HG03439 (cell line): ENCODE measurements at regions not wholly inside any gene's neighbourhood (a gene's known extent, or its start where the extent isn't known, plus 50 kb on each side); places are given as distances from the start of the nearest gene placed in this dataset.

Source experiments
- ATAC-seq: cut with Tn5 transposase; IDR thresholded peaks from one replicate; pipeline ENCODE4 v1.9.1; 2021; ENCODE audit warnings: mild to moderate bottlenecking, moderate library complexity; ENCODE audit not compliant: unreplicated experiment

DNA sequence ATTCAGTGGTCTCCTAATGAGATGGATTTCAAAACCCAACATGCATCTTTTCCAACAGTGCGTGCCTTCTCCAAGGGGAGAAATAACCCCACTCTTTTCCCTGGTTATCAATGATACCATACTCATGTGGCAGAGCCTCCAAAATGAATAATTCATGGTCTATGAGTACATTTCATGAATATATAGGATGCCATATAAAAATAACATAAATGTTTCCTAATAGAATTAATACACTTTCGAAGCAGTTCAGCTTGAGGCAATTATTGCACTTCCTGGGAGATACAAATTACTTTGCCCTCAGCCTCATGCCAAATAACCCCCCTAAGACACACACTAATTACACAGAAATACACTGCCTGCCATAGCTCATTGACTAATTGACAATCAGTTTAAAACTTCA, 318.6 kb downstream of the ZSWIM6 start:
- no peak for ATAC-seq

DNA sequence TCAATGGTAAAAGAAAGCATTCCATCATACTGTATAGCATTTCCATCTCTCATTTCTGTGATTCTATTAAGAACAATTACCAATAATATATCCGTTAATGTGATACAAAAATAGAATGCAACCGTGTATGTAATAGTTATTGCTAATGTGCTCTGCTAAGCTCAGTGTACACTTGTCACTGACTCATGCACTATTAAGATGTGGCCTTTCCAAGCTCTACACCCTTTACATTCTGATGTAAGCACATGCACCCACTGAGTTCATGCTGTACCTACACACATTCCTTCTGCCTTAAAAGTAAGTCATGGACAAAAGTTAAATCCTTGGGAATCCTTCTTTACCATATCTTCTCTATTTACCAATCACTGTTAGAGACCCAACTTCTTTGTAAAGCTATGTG, 319.1 kb downstream of the ZSWIM6 start:
- ATAC-seq = no peak

DNA sequence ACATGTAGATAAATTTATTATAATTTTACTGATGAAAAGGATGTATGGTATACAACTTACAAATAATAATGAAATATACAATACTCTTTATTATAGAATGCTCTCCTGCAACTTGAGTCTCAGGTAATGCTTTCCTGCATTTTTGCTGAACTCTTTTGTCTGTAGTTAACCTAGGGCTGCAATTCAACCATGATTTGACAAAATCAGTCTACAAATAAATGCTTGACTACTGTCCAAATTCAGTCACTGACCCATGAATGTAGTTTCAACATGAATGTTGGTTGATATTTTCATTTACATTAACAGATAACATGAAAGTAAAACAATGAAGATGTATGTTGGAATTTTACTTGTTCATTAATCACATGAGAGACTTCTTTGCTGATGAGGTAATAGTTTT, 320.9 kb downstream of the ZSWIM6 start:
- no peak for ATAC-seq

DNA sequence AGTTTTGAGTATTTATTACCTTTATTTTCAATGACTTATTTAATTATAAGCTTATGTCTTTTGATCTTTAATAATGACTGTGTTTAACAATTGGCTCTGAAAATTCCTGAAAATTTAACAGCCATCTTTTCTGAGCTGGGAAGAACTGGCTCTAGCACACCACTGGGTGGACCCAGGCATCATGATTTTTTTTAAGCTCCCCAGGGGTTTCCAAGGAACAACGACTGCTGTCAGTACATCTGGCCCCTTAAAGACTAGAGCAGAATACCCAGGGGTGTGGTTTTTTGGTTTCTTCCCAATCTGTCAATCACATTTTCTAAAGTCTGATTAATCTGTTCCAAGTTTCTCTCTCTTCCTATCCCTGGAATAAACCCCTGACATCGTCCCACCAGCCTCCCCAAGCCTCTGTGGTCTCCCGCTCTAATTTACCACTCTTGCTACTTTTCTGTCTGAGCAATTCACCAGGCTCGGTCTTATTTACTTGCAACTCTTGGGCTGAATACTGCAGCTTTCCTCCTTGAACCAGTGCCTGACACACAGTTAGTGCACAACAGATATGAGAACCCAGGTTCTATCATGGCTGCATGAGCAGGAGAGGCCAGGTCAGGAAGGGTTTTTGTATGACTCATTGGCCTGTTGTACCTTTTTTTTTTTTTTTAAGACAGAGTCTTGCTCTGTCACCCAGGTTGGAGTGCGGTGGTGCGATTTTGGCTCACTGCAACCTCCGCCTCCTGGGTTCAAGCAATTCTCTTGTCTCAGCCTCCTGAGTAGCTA, 321.9 kb downstream of the ZSWIM6 start:
- ATAC-seq = no peak

DNA sequence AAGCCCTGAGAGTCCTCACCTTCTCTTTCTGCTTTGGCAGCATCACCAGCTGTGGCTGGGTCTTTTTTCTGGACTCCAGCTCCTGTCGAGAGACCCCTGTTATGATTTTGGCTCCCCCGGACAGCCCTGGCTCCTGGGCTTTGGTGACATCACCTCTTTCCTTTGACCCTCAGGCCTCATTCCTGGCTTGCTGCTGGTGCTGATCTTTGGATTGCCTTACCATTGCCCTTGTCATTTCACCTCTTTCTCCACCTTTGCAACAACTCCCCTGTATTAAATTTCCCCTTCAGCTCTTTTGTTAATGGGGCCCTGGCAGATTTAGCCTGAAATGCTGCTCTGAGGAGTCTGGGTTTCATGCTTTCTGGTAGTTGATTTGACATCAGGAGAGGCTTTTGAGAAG, 322.8 kb downstream of the ZSWIM6 start:
- no peak for ATAC-seq

DNA sequence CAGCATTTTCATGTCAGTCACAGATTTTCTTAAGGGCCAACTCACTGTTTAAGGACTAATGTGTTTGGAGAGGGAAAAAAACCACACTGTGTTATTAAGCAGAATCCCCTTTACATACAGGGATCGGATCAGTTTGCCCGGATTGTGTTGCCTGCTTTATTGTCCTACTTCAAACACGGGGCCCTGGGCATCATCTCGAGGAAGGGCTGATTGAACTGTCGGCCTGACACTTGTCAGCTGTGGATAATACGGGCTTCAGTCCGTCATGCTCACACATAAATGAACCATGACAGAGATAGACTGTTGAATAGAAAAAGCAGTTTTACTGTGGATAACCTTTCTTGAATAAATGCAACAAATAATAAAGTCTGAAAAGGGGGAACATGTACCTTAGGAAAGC, 325.0 kb downstream of the ZSWIM6 start:
- no peak for ATAC-seq

DNA sequence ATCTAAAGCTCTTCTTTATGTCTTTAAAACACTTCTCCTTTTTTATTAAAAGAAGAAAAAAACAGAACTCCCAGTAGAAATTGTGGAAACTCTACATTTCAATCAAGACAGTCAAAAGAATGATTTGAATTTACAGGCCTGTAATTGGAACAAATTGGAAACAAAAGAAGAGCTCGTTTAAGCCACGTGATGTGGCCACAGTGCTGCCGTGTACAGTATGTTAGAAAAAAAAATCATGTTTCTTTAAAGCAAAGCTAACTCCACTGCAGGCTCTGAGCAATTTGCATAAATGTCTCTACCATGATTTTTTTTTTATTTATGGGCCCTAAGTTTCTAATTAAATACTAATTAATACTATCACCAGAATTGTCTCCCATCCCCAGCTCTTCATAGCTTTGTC, 325.6 kb downstream of the ZSWIM6 start:
- ATAC-seq = no peak

DNA sequence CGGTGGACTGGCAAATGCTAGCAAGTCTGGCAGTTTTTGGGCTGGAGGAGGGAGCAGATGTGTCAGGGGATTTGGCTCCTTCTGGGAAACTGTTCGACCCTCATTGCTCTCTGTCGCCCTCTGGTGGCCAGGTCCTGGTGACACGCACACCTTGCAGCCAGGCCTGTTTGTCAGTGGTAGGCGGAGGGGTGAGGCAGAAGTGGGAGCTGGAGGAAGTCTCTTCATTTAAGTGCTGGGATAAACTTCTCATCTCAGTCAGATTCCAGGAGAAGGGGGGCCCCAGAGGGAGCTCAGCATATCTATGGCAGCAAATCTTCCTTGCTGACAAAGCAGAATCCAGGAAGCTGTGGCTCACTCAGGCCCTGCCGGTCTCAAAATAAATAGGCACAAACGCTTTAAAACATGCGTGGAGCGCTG, 326.5 kb downstream of the ZSWIM6 start:
- ATAC-seq = peak; percentile 58

DNA sequence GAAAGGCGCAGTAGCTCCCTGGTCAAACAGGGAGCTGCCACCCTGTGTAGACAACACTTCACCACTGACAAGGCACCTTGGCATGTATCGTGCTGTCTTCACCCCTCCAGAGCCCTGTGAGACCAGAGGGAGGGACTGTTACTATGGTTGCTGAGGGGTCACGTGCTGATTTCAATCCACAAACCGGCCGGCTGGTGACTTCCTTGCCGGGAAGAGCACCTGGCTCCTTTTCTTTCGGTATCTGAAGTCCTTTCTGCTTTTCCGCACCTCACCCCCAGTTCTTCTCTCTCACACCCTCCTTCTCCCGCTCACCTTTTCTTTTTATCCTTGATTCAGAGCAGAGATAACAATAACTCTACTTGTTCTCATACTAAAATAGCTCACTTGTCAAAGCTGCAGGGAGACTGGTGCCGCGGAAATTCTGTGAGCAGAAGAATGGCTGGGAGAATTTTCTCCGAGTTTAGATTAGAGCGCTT, 327.2 kb downstream of the ZSWIM6 start:
- no peak for ATAC-seq

DNA sequence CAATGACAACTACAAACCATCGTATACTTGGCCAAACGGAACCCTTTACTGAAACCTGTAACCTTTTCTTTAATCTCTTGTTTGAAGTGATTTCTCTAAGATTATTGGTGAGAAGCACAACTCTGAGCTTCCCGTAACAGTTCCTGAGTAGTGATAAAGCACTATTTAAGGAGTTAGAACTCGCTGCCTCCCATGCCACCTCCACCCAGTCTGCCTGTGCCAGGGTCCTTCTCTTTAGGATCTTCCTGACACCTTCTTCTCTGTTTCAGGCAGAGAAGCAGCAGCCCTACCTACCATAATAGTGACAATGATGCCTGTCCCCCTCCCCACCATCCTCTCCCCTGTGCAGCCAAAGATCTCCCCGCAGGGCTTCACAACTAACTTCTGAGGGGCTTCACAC, 330.6 kb downstream of the ZSWIM6 start:
- no peak for ATAC-seq

DNA sequence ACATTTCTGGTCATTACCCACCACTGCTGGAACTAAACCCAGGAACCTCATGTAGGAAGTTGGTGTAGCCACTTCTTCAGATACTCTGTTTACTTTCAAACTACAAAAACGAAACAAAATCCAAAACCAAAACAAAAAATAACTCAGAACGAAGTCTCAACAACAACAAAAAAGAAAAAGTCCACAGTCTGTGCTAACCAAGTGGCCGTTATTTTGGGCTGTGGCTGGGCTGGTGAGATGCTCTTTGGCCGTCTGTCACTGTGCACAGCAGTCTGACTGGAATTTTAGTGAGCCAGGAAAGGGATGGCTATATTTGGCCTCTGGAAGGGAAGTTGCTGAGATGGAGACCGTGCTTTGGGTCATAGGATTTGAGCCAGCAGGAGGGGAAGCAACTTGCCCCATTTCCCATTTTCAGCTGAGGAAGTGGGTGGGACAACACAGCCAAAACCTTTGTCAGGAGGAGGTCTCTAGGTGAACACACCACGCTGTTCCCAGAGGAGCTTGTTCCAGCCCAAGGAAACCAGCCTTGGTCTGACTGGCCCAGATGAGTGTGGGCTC, 334.1 kb downstream of the ZSWIM6 start:
- ATAC-seq = no peak

DNA sequence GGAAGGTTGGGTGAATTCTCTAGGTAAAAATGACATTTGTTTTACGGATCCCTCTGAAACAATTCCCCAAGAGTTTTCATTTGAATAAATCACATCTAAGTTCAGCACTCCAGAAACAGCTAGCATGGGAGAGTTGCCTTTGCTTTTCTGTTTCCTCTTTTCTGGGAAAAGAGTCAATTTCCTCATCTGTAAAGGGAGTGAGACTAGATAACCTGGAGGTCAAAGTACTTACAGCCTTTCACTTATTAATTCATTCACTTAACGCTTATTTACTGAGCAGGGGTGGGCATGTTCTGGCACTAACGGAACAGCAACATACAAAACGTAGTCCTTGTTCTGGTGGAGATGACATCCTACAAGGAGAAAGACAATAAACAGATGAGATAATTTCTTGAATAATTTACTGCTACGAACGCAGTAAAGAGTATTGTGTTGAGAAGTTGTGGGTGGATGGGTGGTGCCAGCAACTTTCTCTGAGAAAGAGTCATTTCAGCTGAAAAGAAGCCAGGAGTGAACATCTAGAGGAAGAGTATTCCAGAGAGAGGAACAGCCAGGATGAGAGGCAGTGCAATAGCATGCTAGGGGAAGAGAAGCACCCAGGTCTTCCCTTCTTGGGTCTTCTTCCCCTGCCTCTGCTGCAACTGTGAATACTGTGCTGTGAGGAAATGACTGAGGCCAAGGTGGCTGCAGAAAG, 335.6 kb downstream of the ZSWIM6 start:
- no peak for ATAC-seq

DNA sequence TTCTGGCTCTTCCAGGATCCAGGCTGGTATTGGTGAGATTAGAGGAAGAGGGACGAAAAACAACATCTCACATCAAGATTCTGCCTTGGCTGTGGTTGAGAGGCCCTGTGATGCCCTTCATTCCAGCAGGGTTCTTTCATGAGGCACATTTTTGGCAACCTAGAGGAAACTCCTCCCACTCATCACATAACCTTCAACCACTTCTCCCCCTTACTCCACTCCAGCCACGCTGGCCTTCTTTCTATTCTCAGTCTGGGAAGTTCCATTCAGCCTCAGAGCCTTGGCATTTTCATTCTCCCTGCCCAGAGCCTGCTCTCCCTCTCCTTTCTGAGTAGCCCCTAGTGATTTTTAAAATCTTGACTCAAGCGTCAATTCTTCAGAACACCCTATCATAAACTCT, 337.5 kb downstream of the ZSWIM6 start:
- ATAC-seq = no peak

DNA sequence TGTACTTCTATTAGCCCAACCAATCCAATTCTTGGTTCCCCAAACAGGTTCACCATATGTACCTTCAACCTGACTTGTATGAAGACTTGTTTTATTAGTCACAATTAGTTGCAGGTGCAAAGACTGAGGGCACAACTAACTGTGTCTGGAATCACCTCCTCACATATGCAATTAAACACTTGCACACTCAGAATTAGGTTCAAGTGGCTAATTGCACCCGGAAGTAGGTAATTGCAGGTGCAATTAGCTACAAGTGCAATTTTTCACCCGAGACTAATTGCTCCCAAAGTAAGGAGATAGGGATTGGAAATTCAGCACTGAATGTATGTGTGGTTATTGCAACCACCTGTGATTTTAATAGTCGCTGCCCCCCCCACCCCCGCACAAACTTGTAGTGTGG, 338.9 kb downstream of the ZSWIM6 start:
- no peak for ATAC-seq

DNA sequence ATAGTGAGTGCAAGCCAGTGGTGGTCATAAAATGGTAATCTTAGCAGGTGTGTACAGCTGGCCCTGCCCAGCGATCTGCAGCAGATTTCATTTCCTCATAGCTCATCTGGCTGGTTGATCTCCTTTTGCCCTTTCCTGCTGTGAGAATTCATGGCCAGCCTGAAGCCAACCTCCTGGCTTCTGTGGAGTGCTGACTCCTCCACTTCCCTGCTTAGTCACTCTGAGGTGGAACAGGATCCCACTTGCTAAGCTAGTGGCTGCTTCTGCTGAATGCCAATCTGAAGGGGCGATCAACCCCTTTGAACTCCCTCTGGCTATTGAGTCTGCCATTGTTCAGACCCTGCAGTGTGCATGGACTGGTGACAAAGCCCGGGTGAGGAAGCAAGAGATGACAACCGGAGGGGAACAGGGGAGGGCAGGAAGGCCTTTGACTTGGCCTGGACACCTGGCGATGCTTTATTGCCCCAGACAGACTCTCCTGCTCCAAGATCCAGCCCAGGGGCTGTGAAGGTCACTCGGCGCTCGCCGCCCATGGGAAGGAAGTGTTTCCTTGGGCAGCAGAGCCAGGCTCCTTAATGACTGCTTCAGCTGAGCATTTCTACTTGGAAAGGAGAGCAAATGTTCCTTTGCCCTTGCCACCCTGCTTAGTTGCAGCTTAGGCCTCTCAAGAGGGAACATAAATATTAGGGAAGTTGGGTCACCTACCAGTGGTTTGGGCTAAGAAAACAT, 341.1 kb downstream of the ZSWIM6 start:
- ATAC-seq = no peak

DNA sequence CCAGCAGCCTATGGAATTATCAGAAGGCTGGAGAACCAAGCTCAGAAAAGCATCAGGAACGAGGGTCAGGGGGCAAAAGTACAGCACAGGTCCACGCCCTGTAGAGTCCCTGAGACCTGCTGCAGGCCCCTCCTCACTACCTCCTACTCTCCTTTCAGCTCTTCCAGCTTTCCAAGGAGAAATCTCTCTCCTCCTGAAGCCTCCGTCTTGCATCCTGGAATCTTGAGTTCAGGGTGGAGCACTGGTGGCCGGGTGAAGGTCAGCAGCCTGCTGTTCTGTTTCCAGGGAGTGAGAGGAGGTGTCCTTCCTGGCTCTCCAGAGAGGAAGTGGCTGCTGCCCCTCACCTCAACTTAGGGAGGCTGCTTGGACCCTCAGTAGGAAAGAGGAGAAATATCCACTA, 342.3 kb downstream of the ZSWIM6 start:
- ATAC-seq = no peak

DNA sequence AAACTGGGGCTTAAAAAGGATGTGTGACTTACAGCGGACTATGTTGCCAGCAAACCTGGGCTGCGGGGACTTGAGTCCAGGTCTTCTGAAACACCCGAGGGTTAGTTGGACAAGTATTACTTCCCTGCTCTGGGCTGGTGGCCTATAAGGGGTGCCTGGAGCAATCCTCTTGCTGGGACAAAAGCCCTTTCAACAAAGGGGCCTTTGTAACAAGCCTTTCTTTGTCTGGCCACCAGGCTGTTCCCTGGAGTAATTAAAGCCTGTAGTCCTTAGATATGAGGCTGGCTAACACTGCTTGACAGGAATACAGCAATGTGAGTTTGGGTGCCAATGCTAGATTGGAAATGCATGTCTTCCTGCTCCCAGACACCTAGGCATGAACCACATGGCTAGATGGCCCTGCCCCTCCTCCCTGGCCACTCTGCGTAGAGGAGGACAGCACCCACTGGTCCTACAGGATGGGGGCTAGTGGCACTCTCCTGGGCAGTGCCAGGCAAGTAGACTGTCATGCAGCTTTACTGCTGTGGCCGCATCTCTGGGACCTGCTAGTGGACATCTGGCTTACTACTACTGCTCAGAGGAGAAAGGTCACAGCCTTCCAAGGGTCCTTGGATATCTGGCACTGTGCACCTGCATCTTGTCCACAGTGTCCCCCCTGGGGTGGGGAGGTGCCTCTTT, 343.1 kb downstream of the ZSWIM6 start:
- ATAC-seq = no peak

DNA sequence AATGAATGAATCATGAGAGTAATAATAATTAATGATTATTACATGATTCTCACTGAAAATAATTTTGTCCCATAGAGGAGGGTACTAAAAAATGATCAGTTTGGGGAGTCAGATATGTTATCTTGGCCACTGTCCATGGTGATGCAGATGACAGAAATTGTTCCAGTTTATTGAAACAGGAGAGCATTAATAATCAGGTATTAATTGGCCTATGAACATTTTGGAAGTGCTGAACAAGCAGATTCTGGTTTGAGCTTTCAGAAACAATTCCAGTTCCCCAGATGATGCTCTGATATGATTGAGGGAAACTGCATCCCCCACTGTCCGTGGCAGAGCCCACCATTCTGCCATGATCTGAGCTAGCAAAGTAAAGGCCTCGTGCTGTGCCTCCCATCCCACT, 345.2 kb downstream of the ZSWIM6 start:
- no peak for ATAC-seq

DNA sequence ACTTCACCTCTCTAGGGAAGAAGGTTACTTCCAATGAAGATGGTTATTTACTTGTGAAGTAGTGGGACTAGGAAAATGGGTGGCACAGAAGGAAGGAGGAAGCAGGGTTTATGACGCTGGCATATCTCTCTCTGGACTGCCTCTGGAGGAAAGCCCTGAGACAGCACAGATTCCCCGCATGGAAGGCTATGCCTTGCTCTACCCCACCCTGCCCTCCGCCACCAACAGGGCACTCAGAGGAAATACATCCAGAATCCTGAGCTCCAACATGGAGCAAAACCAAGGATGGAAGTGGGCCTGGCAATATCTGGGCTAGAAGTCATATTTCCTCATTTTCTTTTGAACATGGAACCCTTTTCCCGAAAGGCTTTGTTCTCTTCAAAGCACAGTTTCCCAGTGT, 346.9 kb downstream of the ZSWIM6 start:
- ATAC-seq = no peak

DNA sequence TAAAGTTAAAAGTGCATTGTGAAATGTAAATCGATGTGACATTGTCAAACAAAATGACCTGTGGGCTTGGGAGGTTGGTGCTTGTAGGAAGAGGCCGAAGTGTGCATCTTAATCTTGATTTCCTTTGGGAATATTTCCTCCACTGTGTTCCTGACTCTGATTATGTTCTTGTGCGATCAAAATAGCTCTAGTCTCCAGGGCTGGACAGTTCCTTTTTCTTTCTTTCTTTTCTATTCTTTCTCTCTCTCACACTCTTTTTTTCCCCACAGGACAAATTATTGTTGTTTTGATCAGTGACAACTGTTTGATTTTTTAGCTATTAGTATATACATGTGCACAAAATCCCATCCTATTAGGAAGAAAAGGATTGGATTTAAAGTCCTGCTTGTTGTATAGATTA, 347.5 kb downstream of the ZSWIM6 start:
- ATAC-seq = no peak

DNA sequence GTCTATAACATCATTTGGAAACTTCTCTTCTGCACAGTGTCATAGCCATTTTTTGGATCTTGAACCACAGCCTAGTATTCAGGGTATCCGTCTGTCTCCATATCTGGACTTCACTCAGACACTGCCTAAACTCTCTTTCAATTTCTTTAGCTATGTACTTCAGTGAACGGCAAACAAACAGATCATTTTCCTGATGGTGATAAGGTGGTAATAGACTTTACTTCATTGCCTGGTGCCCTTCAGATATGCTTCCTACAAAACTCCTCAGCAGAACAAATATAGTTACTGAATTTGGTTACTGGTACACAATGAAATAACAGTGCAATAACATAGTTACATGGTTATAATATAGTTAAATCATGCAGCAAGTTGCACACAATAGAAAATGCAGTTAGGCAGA, 348.2 kb downstream of the ZSWIM6 start:
- ATAC-seq = no peak
